VCaP (cell line): ENCODE measurements at regions not wholly inside any gene's neighbourhood (a gene's known extent, or its start where the extent isn't known, plus 50 kb on each side); places are given as distances from the start of the nearest gene placed in this dataset.

Experiments
- H3K27ac ChIP-seq: fragments of 450-650 bp; 2 replicates; pipeline ENCODE4 v1.5.1; 2017
- CTCF ChIP-seq: fragments of 450-650 bp; conservative IDR thresholded peaks from 2 replicates; pipeline ENCODE4 v1.5.1; 2017; ENCODE audit warnings: mild to moderate bottlenecking, moderate library complexity

GRCh38 chr11:112516755-112517154 lies 256.1 kb upstream of the PLET1 start:
- TF ChIP-seq CTCF, result no peak
- H3K27ac ChIP-seq, result no peak overlapping the region

GRCh38 chr11:112518371-112518770 lies 257.7 kb upstream of the PLET1 start:
- H3K27ac ChIP-seq, result no peak overlapping the region
- no peak for TF ChIP-seq CTCF

GRCh38 chr11:112519751-112520150 lies 259.1 kb upstream of the PLET1 start:
- no peak overlapping the region for H3K27ac ChIP-seq
- TF ChIP-seq CTCF, result no peak

- TF ChIP-seq CTCF, result no peak
- H3K27ac ChIP-seq, result no peak overlapping the region
Measured at GRCh38 chr11:112520354-112520753, 259.7 kb upstream of the PLET1 start.

GRCh38 chr11:112522536-112522935 lies 261.9 kb upstream of the PLET1 start:
- no peak overlapping the region for H3K27ac ChIP-seq
- no peak for TF ChIP-seq CTCF

GRCh38 chr11:112523031-112523430 lies 262.4 kb upstream of the PLET1 start:
- no peak for TF ChIP-seq CTCF
- H3K27ac ChIP-seq, result no peak overlapping the region

- no peak overlapping the region for H3K27ac ChIP-seq
- TF ChIP-seq CTCF, result no peak
Measured at GRCh38 chr11:112523477-112523876, 262.8 kb upstream of the PLET1 start.

GRCh38 chr11:112523951-112524350 lies 263.3 kb upstream of the PLET1 start:
- no peak for TF ChIP-seq CTCF
- H3K27ac ChIP-seq, result no peak overlapping the region; the same call in 1 of the 2 replicates
